H1 (cell line): ENCODE measurements at regions not wholly inside any gene's neighbourhood (a gene's known extent, or its start where the extent isn't known, plus 50 kb on each side); places are given as distances from the start of the nearest gene placed in this dataset.

Experiments
- KDM5A ChIP-seq: fragments of 200-600 bp; IDR thresholded peaks from 2 replicates; pipeline ENCODE4 v1.7.1; 2012; ENCODE audit warnings: mild to moderate bottlenecking, low read length, inconsistent platforms, mixed read lengths
- POLR2AphosphoS5 ChIP-seq: IDR thresholded peaks from 2 replicates; pipeline ENCODE4 v1.6.1; 2011; ENCODE audit warnings: low read depth, low read length
- POU5F1 ChIP-seq: IDR thresholded peaks from 2 replicates; pipeline ENCODE4 v1.6.1; 2011; ENCODE audit warnings: low read depth, mild to moderate bottlenecking, low read length, moderate library complexity
- SUZ12 ChIP-seq: fragments of 200-600 bp; sonication (generic); IDR thresholded peaks from 2 replicates; pipeline ENCODE4 v1.6.1; 2012; ENCODE audit warnings: mild to moderate bottlenecking, inconsistent platforms, low read length, moderate library complexity, mixed read lengths
- YY1 ChIP-seq: IDR thresholded peaks from 2 replicates; pipeline ENCODE4 v1.6.1; 2011; ENCODE audit warnings: low read depth, mild to moderate bottlenecking, low read length
- TF ChIP-seq, protein P1 (sequence below): fragments of 300-600 bp; sonication (generic); IDR thresholded peaks from 2 replicates; pipeline ENCODE4 v1.7.1; 2012; ENCODE audit warnings: low read length, moderate library complexity, mild to moderate bottlenecking, inconsistent platforms; ENCODE audit not compliant: insufficient replicate concordance

DNA sequence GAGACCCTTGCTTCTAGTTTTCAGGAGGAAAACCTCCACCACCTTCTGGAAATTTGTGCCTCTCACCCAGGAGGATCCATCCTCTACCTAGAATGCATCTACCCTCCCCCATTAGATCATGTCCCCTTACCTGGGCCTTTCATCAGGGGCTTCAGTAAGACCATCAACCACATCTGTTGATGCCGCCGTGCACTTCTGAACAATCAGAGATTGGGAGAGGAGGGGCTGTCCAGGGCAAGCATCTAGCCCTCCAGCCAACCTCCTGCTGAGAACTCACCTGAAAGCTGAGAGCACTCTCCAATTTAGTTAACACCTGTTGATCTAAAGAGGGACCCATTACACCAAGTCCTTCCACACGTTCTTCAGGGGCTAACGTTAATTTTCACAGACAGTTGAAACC, 57.6 kb upstream of the PIK3CG start (continued):
- TF ChIP-seq, protein P1, sequence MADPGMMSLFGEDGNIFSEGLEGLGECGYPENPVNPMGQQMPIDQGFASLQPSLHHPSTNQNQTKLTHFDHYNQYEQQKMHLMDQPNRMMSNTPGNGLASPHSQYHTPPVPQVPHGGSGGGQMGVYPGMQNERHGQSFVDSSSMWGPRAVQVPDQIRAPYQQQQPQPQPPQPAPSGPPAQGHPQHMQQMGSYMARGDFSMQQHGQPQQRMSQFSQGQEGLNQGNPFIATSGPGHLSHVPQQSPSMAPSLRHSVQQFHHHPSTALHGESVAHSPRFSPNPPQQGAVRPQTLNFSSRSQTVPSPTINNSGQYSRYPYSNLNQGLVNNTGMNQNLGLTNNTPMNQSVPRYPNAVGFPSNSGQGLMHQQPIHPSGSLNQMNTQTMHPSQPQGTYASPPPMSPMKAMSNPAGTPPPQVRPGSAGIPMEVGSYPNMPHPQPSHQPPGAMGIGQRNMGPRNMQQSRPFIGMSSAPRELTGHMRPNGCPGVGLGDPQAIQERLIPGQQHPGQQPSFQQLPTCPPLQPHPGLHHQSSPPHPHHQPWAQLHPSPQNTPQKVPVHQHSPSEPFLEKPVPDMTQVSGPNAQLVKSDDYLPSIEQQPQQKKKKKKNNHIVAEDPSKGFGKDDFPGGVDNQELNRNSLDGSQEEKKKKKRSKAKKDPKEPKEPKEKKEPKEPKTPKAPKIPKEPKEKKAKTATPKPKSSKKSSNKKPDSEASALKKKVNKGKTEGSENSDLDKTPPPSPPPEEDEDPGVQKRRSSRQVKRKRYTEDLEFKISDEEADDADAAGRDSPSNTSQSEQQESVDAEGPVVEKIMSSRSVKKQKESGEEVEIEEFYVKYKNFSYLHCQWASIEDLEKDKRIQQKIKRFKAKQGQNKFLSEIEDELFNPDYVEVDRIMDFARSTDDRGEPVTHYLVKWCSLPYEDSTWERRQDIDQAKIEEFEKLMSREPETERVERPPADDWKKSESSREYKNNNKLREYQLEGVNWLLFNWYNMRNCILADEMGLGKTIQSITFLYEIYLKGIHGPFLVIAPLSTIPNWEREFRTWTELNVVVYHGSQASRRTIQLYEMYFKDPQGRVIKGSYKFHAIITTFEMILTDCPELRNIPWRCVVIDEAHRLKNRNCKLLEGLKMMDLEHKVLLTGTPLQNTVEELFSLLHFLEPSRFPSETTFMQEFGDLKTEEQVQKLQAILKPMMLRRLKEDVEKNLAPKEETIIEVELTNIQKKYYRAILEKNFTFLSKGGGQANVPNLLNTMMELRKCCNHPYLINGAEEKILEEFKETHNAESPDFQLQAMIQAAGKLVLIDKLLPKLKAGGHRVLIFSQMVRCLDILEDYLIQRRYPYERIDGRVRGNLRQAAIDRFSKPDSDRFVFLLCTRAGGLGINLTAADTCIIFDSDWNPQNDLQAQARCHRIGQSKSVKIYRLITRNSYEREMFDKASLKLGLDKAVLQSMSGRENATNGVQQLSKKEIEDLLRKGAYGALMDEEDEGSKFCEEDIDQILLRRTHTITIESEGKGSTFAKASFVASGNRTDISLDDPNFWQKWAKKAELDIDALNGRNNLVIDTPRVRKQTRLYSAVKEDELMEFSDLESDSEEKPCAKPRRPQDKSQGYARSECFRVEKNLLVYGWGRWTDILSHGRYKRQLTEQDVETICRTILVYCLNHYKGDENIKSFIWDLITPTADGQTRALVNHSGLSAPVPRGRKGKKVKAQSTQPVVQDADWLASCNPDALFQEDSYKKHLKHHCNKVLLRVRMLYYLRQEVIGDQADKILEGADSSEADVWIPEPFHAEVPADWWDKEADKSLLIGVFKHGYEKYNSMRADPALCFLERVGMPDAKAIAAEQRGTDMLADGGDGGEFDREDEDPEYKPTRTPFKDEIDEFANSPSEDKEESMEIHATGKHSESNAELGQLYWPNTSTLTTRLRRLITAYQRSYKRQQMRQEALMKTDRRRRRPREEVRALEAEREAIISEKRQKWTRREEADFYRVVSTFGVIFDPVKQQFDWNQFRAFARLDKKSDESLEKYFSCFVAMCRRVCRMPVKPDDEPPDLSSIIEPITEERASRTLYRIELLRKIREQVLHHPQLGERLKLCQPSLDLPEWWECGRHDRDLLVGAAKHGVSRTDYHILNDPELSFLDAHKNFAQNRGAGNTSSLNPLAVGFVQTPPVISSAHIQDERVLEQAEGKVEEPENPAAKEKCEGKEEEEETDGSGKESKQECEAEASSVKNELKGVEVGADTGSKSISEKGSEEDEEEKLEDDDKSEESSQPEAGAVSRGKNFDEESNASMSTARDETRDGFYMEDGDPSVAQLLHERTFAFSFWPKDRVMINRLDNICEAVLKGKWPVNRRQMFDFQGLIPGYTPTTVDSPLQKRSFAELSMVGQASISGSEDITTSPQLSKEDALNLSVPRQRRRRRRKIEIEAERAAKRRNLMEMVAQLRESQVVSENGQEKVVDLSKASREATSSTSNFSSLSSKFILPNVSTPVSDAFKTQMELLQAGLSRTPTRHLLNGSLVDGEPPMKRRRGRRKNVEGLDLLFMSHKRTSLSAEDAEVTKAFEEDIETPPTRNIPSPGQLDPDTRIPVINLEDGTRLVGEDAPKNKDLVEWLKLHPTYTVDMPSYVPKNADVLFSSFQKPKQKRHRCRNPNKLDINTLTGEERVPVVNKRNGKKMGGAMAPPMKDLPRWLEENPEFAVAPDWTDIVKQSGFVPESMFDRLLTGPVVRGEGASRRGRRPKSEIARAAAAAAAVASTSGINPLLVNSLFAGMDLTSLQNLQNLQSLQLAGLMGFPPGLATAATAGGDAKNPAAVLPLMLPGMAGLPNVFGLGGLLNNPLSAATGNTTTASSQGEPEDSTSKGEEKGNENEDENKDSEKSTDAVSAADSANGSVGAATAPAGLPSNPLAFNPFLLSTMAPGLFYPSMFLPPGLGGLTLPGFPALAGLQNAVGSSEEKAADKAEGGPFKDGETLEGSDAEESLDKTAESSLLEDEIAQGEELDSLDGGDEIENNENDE = no peak
- TF ChIP-seq SUZ12 = no peak
- no peak for TF ChIP-seq POLR2AphosphoS5
- TF ChIP-seq KDM5A = no peak
- TF ChIP-seq YY1 = no peak
- TF ChIP-seq POU5F1 = no peak
